HG03060 (cell line): ENCODE measurements at regions not wholly inside any gene's neighbourhood (a gene's known extent, or its start where the extent isn't known, plus 50 kb on each side); places are given as distances from the start of the nearest gene placed in this dataset.

Source experiments
- ATAC-seq: cut with Tn5 transposase; IDR thresholded peaks from one replicate; pipeline ENCODE4 v1.9.1; 2021; ENCODE audit warnings: low read depth, moderate number of reproducible peaks; ENCODE audit not compliant: unreplicated experiment

DNA sequence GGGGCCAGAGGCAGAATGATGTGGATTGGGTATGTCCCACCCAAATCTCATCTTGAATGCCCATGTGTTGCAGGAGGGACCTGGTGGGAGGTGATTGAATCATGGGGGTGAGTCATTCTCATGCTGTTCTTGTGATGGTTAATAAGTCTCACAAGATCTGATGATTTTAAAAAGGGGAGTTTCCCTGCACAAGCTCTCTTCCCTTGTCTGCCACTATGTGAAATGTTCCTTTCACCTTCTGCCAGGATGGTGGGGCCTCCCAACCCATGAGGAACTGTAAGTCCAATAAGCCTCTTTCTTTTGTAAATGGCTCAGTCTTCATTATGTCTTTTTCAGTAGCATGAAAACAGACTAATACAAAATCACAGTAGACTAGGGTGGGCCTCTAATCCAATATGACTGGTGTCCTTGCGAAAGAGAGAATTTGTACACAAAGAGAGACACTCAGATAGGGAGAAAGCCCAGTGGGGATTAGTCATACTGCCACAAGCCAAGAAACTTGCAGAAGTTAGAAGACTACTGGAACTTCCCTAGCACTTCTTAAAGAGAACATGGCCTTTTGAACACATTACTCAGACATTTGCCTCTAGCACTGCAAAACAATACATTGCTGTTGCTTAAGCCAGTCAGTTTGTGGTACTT, 68.4 kb downstream of the ANXA1 start:
- peak; percentile 83 for ATAC-seq

GRCh38 chr9:73223594-73223993, 71.9 kb downstream of the ANXA1 start:
- no peak for ATAC-seq

GRCh38 chr9:73229543-73229942, 77.9 kb downstream of the ANXA1 start:
- ATAC-seq, result no peak

DNA sequence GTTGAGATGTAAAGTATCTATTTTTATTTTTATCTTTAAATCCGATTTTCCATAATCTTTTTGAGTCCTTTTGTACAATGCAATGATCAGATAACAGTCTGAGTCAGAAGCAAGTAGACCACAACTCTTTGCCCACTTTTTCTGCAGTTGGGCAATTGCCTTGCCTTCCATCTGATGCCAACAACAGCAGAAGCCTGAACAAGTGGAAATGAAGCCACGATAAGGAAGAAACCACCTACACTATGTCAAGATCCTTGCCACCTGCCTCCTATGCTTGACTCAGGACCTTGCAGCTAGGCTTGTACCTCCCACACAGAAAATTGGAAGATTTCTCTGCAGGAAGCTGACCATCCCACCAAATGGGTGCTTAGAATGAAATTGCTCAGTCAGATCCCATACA, 78.6 kb downstream of the ANXA1 start:
- no peak for ATAC-seq

DNA sequence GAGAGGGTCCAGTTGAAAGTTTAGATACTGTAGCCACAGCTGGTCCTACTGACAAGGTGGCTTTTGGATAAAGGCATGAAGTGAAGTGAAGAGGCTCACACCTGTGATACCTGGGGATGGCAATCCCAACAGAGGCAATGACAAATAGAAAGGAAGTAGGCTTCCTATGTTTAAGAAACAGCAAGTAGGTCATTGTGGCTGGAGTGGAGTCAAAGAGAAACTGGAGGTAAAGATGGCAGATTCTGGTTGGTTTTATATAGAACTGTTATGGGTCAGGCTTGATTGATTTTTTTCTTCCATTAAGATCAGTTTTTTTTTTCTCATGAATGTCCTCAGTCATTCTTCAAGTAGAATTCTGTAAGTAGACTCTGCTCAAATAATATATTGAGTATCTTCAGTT, 79.5 kb downstream of the ANXA1 start:
- ATAC-seq, result peak; percentile 54

GRCh38 chr9:73233359-73234007, 81.8 kb downstream of the ANXA1 start:
- ATAC-seq, result no peak

- no peak for ATAC-seq
These were observed 82.3 kb downstream of the ANXA1 start for GRCh38 chr9:73234008-73234360.

DNA sequence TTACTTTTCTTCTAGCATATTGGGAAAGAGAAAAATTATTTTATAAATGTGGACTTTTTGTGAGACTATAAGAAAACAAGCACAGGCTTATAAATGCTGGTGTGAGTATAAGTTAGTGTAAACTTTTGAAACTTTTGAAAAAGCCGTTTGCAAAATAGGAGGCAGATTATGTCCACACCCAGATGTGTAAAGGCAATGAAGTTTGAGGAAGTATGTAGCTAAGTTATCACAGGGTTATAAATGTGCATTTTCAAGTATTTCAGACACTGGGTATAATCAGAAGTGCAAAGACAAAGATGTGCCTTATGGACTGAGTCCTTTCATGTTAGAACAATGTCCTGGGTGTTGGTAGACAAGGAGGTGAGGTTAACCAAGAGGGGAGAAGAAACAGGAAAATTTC, 85.5 kb downstream of the ANXA1 start:
- ATAC-seq, result no peak

- ATAC-seq, result no peak
These were observed 88.1 kb downstream of the ANXA1 start for GRCh38 chr9:73239570-73240265.

DNA sequence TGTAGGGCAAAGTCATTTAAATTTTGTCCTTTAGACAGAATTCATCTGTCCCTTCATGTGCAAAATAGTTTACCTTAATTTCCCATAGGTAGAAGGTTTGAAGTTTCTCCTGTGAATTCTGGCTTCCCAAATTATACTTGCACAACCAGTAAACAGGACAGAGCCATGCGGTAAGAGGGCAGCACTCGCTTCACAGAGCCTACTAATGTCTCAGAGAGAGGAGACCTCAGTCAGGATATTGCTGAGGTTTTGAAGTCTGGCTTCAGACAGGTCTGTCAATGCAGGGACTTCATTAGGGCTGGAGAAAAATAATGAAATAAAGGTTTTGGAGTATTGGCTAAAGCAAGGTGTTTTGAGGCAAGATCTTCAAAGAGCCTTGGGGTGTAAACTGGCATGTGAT, 91.4 kb downstream of the ANXA1 start:
- ATAC-seq, result no peak

- ATAC-seq, result no peak
These were observed 107.5 kb downstream of the ANXA1 start for GRCh38 chr9:73259086-73259696.

DNA sequence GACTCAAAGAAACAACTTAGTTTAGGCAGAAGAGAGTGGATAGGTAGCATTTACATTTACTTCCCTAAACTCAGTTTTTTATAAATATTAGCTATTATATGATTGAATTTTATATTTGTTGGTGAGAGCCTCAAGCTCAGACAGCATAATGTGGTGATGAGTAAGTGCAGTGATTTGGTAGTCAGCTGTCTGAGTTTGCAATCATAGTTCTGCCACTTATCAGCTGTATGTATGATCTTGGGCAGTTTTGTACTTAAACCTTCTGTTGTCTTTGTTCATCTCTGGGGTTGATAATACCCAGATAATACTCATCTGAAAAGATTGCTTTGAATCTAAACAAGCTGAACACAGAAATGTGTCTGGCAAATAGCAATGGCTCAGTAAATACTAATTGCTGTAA, 108.8 kb downstream of the ANXA1 start:
- no peak for ATAC-seq

- no peak for ATAC-seq
These were observed 113.0 kb downstream of the ANXA1 start for GRCh38 chr9:73264631-73265030.

GRCh38 chr9:73265876-73266275, 114.2 kb downstream of the ANXA1 start:
- ATAC-seq, result no peak

DNA sequence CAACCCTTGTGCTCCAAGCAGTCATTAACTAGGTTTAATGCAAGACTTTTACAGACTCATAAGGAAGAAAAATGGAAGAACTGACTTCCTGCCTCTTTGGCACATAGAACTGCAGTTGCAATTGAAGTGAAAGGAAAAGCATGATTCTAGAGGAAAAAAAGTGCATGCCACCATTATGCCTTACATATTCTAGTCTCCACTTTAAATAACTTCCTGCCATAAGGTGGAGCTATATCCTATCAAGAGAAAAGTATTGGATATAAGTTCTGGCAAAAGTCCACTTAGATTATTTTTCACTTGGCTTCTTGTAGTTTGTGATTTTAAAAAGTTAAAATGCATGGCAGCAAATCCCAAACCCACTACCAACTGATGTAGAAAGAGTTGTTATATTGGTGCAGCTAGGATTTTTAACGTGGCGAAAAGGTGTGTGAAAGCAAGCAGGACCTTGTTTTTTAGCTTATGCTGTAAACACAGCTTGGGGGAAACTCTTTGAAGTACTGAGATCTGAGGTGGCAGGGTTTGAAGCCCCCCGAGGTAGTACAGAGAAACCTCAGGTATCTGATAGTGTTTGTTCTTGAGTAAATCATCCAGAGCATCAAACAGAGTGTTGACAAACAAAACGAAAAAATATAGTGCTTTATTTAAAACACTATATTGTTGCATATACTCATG, 117.9 kb downstream of the ANXA1 start:
- no peak for ATAC-seq

DNA sequence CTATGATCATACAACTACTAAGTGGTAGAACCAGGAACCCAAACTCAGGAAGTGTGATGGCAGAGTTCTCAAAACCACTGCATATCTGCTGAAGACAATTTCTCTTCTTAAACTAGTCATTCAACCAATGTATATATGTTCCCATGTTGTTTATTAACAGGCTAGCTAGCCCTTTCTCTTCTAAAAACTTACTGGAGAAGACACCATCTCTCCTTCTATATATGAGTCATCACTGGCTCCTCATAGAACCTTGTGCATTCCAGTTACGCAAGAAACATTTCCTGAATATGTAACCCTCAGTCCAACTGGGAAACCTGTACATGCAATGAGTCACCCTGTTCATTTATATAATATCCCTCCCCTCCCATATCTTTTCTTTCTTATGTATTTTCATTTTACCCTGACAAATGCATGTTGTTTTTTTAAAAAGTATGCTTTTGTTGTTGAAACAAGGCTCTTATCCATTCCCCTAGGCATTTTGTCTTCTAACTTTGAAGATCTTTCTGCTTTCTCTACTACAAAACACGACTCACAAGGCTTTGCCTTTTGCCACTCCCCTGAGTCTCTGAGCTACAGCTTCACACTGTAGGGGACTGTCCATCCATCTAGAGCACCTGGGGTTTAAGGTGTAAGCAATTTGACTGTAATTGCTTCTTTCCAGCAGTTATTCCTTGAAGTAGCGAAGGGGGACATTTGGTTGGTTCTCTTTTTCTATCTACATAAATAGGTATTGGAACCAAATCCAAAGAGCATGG, 119.5 kb downstream of the ANXA1 start:
- ATAC-seq, result no peak

DNA sequence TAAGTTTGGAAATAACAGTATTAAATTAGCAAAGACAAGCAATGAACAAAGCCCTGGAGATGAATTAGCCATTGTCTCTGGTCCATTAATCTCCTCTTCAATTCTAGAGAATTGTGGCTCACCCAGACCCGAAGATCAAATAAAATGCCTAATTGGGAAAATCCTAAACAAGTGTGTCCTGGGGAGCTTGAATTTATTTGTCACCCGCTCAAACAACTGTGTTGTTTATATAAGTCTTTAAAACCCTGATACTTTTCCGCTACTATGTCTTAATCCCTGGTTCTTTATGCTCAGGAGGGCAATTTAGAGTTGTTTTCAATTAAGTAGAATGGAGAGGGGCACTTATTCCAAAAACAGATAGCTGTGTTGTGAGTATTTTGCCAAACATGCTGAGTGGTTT, 128.4 kb downstream of the ANXA1 start:
- ATAC-seq, result no peak

DNA sequence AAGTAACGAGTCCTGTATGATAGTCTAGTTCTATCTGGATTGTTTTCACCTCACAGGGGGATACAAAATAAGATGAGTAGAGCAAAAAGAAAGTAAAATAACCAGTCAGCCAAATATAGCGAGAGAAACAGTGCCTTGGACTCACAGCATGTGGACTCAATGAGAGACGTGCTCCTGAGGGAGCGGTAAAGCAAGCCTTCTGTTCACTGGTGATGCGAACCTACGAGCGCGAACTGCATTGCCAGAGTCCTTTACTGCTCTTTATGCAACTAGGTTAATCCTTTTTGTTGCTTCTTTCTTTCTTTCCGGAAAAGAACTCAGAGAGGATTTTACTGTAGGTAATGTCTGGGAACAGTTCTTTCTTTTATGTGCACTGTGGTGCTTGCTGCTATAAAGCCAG, 132.7 kb downstream of the ANXA1 start:
- no peak for ATAC-seq

DNA sequence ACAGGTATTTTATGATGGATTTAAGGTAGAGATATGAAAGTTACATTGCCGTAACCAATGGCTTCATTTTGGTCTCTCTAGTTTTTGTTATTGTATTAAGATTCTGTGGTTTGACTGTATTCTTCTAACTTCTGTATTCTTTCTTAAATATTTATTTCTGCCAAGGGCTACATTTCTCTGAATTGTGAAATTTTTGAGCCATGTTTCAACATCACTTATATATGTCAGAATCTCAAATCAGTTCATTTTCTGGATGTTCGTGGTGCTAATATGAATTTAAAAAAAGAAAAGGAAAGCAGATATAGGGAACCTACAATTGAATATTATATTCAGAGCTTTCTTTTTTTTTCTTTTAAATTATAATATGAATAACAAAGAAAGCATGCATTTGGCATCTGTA, 142.7 kb downstream of the ANXA1 start:
- no peak for ATAC-seq

DNA sequence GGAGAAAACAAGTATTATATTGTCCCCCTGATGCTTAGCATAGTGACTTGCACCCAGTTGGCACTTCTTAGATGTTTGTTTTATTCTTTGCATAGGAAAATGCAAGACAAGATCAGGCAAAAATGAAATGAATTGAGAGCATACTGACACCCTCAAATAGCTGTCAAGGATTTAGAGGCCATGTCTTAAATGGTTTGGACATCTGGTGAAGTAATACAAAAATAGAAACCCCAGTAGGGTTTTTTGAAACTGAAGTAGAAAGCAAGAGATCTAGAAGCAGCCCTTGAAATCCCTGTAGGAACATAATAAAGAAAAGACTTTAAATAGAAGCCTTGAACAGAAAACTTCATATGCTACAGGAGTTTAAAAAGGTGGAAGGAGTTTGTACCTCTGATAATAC, 174.3 kb downstream of the ANXA1 start:
- ATAC-seq, result no peak
